Fibroblast of skin of right quadriceps (primary cell): ENCODE measurements at regions not wholly inside any gene's neighbourhood (a gene's known extent, or its start where the extent isn't known, plus 50 kb on each side); places are given as distances from the start of the nearest gene placed in this dataset.
A peak's percentile ranks its signal among the peaks of the same experiment; 100 is the strongest.
"Not testable (repeated sequence)": the region's sequence is repeated elsewhere in the genome, so short reads cannot be mapped to it uniquely, and the experiment has no call there.

Experiments used
- DNase-seq: peaks from one replicate; pipeline ENCODE4 v3.0.0-alpha.2; 2013

- DNase-seq = no peak
Measured at GRCh38 chr2:122023059-122023864, 267.8 kb downstream of the TSN start.

GRCh38 chr2:122027510-122028217 is 272.2 kb downstream of the TSN start:
- no peak for DNase-seq

- peak; percentile 84 for DNase-seq
Measured at GRCh38 chr2:122028371-122029100, 273.1 kb downstream of the TSN start.

GRCh38 chr2:122029456-122029855 is 274.0 kb downstream of the TSN start:
- no peak for DNase-seq

GRCh38 chr2:122029945-122030344 is 274.5 kb downstream of the TSN start:
- DNase-seq = no peak

- no peak for DNase-seq
Measured at GRCh38 chr2:122031544-122032263, 276.3 kb downstream of the TSN start.

- DNase-seq = no peak
Measured at GRCh38 chr2:122032264-122032645, 276.8 kb downstream of the TSN start.

GRCh38 chr2:122033778-122034177 is 278.3 kb downstream of the TSN start:
- no peak for DNase-seq

- no peak for DNase-seq
Measured at GRCh38 chr2:122034344-122034743, 278.9 kb downstream of the TSN start.

- no peak for DNase-seq
Measured at GRCh38 chr2:122034777-122035176, 279.3 kb downstream of the TSN start.

GRCh38 chr2:122038816-122039215 is 283.4 kb downstream of the TSN start:
- DNase-seq = not testable (repeated sequence)

- no peak for DNase-seq
Measured at GRCh38 chr2:122041455-122041854, 286.0 kb downstream of the TSN start.

GRCh38 chr2:122051659-122052058 is 296.2 kb downstream of the TSN start:
- DNase-seq = not testable (repeated sequence)

- DNase-seq = no peak
Measured at GRCh38 chr2:122055521-122055931, 300.1 kb downstream of the TSN start.

- no peak for DNase-seq
Measured at GRCh38 chr2:122056853-122057252, 301.4 kb downstream of the TSN start.

- no peak for DNase-seq
Measured at GRCh38 chr2:122061206-122061605, 305.8 kb downstream of the TSN start.

- DNase-seq = no peak
Measured at GRCh38 chr2:122061831-122062230, 306.4 kb downstream of the TSN start.

- no peak for DNase-seq
Measured at GRCh38 chr2:122062506-122062905, 307.1 kb downstream of the TSN start.

GRCh38 chr2:122063716-122064115 is 308.3 kb downstream of the TSN start:
- DNase-seq = no peak

- DNase-seq = peak; percentile 3
Measured at GRCh38 chr2:122070241-122070731, 314.8 kb downstream of the TSN start.

GRCh38 chr2:122072666-122073065 is 317.2 kb downstream of the TSN start:
- DNase-seq = peak; percentile 11

GRCh38 chr2:122074201-122074600 is 318.8 kb downstream of the TSN start:
- DNase-seq = no peak

GRCh38 chr2:122075381-122075780 is 319.9 kb downstream of the TSN start:
- no peak for DNase-seq
